ENCODE measurements at regions not wholly inside any gene's neighbourhood (a gene's known extent, or its start where the extent isn't known, plus 50 kb on each side); places are given as distances from the start of the nearest gene placed in this dataset.
"Not testable (repeated sequence)": the region's sequence is repeated elsewhere in the genome, so short reads cannot be mapped to it uniquely, and the experiment has no call there.

DNA sequence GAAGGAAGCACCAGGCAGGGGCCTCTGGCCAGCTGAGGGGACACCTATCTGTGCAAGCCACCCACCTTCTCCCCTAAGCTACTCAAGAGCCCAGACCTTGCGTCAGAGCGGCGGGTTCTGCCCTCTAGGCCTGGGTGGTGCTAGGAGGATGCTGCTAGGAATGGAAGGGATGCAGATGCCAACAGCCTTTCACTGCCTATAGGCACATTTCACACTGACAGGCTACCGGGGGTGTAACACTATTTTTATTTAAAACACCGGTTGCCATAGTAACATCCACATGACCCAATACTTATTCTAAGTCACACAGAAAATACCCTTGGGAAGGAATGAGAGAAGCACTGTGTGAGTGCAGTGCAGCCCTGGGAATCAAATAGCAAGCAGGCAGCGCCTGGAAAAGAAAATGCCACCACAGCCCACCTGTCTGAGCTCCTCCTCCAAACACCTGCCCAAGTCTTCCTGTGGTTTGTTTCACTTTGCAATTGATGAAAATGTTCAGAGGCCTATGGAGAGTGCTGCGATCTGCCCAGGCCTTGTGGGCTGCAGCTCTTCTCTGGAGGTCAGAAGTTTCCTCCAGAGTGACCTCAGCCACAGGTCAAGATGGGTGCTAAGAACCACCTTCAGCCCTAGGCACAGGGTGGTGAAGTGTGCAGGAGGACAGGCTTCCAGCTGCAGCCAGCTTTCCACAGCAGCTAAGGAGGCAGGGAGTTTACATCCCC is 113.5 kb upstream of the TOPAZ1 start:
- DNase-seq (ENCODE audit: low read depth), result no peak
- Histone ChIP-seq H3K9me3 (ENCODE audit: control insufficient read depth, low read length) (peaks cover 2% of the 10 kb centered on the region), H3K4me1 (ENCODE audit: control insufficient read depth, insufficient read depth, low read length) (no peaks in the 10 kb centered on the region)

DNA sequence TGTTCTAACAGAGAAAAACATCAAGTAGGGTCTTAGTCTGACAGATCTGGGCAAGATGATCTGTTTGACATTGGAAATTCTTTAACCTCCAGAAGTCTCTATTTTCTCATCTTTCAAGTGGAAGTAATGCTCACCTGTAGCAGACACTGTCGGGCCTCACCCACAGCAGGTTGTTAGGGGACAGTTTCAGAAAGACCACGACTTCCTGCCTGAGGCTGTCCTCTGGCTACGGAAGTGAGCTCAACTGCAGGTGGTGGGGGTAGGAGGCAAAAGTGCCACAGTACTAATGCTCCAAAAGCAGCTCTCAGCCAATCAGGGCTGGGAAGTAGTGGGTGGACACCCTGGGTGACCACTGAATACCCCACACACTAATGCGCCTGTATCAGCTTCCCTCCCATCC is 111.4 kb upstream of the TOPAZ1 start:
- H3K36me3 ChIP-seq (ENCODE audit: control insufficient read depth, insufficient read depth, low read length, severe bottlenecking), result no peaks in the 10 kb centered on the region
- no peak overlapping the region for H3K4me3 ChIP-seq (ENCODE audit: low read length)
- H3K27me3 ChIP-seq (replicated peaks; ENCODE audit: control insufficient read depth, insufficient read depth, low read length), result peaks cover 28% of the 10 kb centered on the region
- H3K9ac ChIP-seq (ENCODE audit: low read length), result no peak overlapping the region
- H3K9me3 ChIP-seq (ENCODE audit: control insufficient read depth, low read length), result no peaks in the 10 kb centered on the region
- no peaks in the 10 kb centered on the region for H3K4me1 ChIP-seq (ENCODE audit: control insufficient read depth, insufficient read depth, low read length)
- no peak for DNase-seq (ENCODE audit: low read depth)

More for the DNA sequence above, 113.5 kb upstream of the TOPAZ1 start:
- Histone ChIP-seq H3K27me3 (replicated peaks; ENCODE audit: control insufficient read depth, insufficient read depth, low read length) (peaks cover 9% of the 10 kb centered on the region), H3K36me3 (ENCODE audit: control insufficient read depth, insufficient read depth, low read length, severe bottlenecking) (no peaks in the 10 kb centered on the region), H3K4me3 (ENCODE audit: low read length) (no peak overlapping the region), H3K9ac (ENCODE audit: low read length) (no peak overlapping the region)

DNA sequence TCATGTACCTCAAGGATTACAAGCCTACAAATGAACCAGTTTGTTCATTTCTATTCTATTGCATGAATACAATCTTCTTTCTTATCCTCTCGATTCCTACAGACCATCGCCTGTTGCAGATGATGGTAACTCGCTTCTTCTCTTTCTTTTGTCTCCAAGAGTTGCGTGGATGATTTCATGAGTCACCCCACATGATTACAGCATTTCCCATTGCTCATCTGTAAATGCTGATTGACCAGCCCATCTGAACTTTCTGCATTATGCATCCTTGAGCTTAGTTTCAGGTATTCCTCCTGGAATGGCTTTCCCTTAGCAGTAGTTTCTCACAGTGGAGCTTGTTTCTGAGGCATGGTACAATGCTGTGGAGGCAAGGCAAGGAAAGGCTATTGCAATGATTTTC is 109.6 kb upstream of the TOPAZ1 start:
- no peak for DNase-seq (ENCODE audit: low read depth)
- H3K9me3 ChIP-seq (ENCODE audit: control insufficient read depth, low read length), result no peaks in the 10 kb centered on the region
- H3K27me3 ChIP-seq (replicated peaks; ENCODE audit: control insufficient read depth, insufficient read depth, low read length), result peaks cover 33% of the 10 kb centered on the region
- no peaks in the 10 kb centered on the region for H3K36me3 ChIP-seq (ENCODE audit: control insufficient read depth, insufficient read depth, low read length, severe bottlenecking)
- no peaks in the 10 kb centered on the region for H3K4me1 ChIP-seq (ENCODE audit: control insufficient read depth, insufficient read depth, low read length)
- no peak overlapping the region for H3K9ac ChIP-seq (ENCODE audit: low read length)
- H3K4me3 ChIP-seq (ENCODE audit: low read length), result no peak overlapping the region

DNA sequence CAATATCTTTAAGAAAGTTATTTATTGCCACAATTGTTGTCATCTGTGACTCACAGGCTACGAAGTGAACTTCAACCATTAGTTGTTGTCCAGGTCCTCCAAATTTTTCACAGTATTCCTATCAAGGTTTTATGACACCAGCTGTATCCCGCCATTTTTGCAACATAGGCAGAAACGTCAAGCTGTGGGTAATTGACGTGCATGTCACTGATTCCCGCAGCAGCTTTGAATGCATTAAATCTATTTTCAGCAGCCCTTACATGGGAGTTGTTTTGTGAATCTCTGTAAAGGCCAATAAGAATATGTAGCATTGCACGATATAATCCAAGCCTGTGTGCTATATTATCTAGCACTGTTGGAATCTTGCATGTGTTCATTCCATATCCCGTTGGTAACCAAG is 109.1 kb upstream of the TOPAZ1 start:
- no peak for DNase-seq (ENCODE audit: low read depth)
- H3K9ac ChIP-seq (ENCODE audit: low read length), result no peak overlapping the region
- no peaks in the 10 kb centered on the region for H3K9me3 ChIP-seq (ENCODE audit: control insufficient read depth, low read length)
- H3K36me3 ChIP-seq (ENCODE audit: control insufficient read depth, insufficient read depth, low read length, severe bottlenecking), result no peaks in the 10 kb centered on the region
- no peaks in the 10 kb centered on the region for H3K4me1 ChIP-seq (ENCODE audit: control insufficient read depth, insufficient read depth, low read length)
- H3K4me3 ChIP-seq (ENCODE audit: low read length), result no peak overlapping the region
- H3K27me3 ChIP-seq (replicated peaks; ENCODE audit: control insufficient read depth, insufficient read depth, low read length), result peaks cover 33% of the 10 kb centered on the region

DNA sequence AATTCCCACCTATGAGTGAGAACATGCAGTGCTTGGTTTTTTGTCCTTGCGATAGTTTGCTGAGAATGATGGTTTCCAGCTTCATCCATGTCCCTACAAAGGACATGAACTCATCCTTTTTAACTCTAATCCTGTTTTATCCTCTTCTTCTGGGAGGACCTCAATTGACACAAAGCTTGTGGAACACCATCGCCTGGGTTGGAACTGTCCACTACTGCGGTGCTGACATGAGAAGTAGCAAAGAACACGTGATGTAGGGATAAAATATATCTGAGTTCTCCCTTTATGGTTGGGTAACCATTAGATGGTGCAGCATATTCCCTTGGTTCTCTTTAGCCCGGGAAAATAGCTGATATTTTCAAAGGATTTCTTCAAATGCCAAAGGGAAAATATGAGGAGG is 105.3 kb upstream of the TOPAZ1 start:
- Histone ChIP-seq H3K9me3 (ENCODE audit: control insufficient read depth, low read length) (peaks cover 4% of the 10 kb centered on the region), H3K9ac (ENCODE audit: low read length) (no peak overlapping the region), H3K36me3 (ENCODE audit: control insufficient read depth, insufficient read depth, low read length, severe bottlenecking) (no peaks in the 10 kb centered on the region), H3K4me3 (ENCODE audit: low read length) (no peak overlapping the region), H3K27me3 (replicated peaks; ENCODE audit: control insufficient read depth, insufficient read depth, low read length) (peaks cover 27% of the 10 kb centered on the region), H3K4me1 (ENCODE audit: control insufficient read depth, insufficient read depth, low read length) (no peaks in the 10 kb centered on the region)
- DNase-seq (ENCODE audit: low read depth), result peak; percentile 19

DNA sequence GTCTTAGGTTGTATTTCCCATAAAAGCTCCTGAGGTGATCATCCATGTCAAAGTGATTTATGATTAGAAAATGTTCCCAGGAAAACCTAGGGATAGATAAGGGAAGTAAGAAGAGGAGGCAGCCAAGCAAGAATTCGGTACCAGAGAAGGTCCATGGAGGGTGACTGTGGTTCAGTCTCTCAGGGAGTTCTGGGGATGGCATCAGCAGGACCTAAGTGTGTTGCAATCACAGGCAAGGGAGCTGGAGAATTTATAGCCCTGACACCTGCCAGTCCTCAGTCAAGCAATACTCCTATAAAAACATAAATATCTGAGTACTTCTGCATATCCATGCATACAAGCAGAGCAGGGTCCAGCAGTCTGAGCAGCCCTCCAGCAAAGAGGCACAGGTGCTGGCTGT is 95.6 kb upstream of the TOPAZ1 start:
- H3K9me3 ChIP-seq (ENCODE audit: control insufficient read depth, low read length), result no peaks in the 10 kb centered on the region
- peaks cover 17% of the 10 kb centered on the region for H3K27me3 ChIP-seq (replicated peaks; ENCODE audit: control insufficient read depth, insufficient read depth, low read length)
- H3K4me1 ChIP-seq (ENCODE audit: control insufficient read depth, insufficient read depth, low read length), result no peaks in the 10 kb centered on the region
- no peaks in the 10 kb centered on the region for H3K36me3 ChIP-seq (ENCODE audit: control insufficient read depth, insufficient read depth, low read length, severe bottlenecking)
- H3K9ac ChIP-seq (ENCODE audit: low read length), result no peak overlapping the region
- DNase-seq (ENCODE audit: low read depth), result no peak
- no peak overlapping the region for H3K4me3 ChIP-seq (ENCODE audit: low read length)

DNA sequence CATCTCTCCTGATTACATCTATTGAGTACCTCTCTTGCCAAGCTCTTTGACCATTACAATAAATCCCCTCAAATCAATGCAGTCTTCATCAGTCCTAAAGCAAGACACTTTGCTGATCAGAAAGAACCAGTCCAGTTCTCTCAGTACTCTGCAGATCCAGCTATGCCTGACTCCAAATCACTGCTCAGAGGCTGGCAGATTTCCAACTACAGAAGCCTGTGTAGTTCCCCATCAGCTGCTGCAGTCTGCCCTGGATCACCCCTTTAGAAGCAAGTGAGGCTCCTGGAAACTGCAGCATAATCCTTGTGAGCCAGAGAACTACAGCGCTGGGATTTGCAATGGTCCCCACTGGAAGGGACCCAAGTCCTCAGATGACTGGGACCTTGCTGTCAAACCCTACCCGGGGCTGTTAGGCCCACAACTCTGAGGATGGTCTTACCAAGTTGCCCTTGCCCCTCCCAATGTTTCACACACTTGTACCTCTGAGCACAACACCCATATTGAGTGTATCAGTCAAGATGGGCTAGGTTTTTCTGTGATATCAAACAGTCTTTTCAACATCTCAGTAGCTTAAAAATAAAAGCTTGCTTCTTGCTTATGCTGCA is 81.9 kb upstream of the TOPAZ1 start:
- H3K9ac ChIP-seq (ENCODE audit: low read length), result no peak overlapping the region
- H3K27me3 ChIP-seq (replicated peaks; ENCODE audit: control insufficient read depth, insufficient read depth, low read length), result peaks cover 49% of the 10 kb centered on the region
- no peak for DNase-seq (ENCODE audit: low read depth)
- no peaks in the 10 kb centered on the region for H3K9me3 ChIP-seq (ENCODE audit: control insufficient read depth, low read length)
- H3K36me3 ChIP-seq (ENCODE audit: control insufficient read depth, insufficient read depth, low read length, severe bottlenecking), result no peaks in the 10 kb centered on the region
- H3K4me3 ChIP-seq (ENCODE audit: low read length), result no peak overlapping the region
- H3K4me1 ChIP-seq (ENCODE audit: control insufficient read depth, insufficient read depth, low read length), result no peaks in the 10 kb centered on the region

DNA sequence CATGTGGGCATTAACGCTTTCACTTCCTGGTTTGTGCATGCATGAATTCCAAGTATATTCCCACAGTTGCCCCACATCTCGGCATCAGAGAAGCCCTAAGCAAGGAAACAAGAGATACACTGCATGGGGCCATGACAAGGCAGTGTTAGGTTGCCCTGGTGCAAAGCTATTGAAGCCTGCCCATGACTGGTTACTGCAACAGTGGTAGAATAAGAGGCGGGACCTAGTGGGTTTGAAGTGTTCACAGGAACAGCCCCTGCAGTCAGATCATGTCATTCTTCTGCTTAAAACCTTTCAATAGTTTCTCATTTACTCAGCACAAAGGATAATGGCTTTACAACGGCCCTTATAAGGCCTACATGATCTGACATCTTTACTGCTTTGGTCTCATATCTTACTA is 80.9 kb upstream of the TOPAZ1 start:
- H3K9me3 ChIP-seq (ENCODE audit: control insufficient read depth, low read length), result no peaks in the 10 kb centered on the region
- DNase-seq (ENCODE audit: low read depth), result no peak
- no peak overlapping the region for H3K4me3 ChIP-seq (ENCODE audit: low read length)
- H3K27me3 ChIP-seq (replicated peaks; ENCODE audit: control insufficient read depth, insufficient read depth, low read length), result peaks cover 49% of the 10 kb centered on the region
- no peak overlapping the region for H3K9ac ChIP-seq (ENCODE audit: low read length)
- no peaks in the 10 kb centered on the region for H3K36me3 ChIP-seq (ENCODE audit: control insufficient read depth, insufficient read depth, low read length, severe bottlenecking)
- no peaks in the 10 kb centered on the region for H3K4me1 ChIP-seq (ENCODE audit: control insufficient read depth, insufficient read depth, low read length)

DNA sequence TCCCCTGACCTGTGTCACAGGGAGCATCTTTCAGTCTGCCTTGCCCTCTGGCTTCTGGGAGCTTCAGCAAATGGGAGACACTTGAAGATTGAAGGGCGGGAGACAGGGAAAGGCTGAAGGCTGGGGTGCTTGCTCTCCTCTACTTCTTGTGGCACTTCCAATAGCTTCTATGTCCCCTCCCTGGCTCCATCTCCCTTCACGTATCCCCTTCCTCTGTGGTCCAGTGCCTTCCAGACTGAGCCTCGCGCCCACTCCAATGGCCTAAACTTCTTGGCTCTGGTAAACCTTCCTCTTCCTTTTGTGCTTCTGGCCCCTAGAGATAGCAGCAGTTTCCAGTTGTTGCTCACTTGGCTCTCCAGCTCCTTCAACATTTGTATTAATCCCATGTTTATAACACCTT is 69.8 kb upstream of the TOPAZ1 start:
- H3K9ac ChIP-seq (ENCODE audit: low read length), result no peak overlapping the region

DNA sequence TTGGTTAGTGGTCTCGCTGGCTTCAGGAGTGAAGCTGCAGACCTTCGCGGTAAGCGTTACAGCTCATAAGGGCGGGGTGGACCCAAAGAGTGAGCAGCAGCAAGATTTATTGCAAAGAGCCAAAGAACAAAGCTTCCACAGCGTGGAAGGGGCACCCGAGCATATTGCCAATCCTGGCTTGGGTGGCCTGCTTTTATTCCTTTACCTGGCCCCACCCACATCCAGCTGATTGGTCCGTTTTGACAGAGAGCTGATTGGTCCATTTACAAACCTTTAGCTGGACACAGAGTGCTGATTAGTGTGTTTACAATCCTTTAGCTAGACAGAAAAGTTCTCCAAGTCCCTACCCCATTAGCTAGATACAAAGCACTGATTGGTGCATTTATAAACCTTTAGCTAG is 69.0 kb upstream of the TOPAZ1 start:
- not testable (repeated sequence) for H3K9ac ChIP-seq (ENCODE audit: low read length); H3K9me3 ChIP-seq (ENCODE audit: control insufficient read depth, low read length); H3K4me3 ChIP-seq (ENCODE audit: low read length); H3K36me3 ChIP-seq (ENCODE audit: control insufficient read depth, insufficient read depth, low read length, severe bottlenecking); H3K4me1 ChIP-seq (ENCODE audit: control insufficient read depth, insufficient read depth, low read length); DNase-seq (ENCODE audit: low read depth)
- H3K27me3 ChIP-seq (replicated peaks; ENCODE audit: control insufficient read depth, insufficient read depth, low read length), result peaks cover 20% of the 10 kb centered on the region

More for the DNA sequence above, 69.8 kb upstream of the TOPAZ1 start:
- Histone ChIP-seq H3K36me3 (ENCODE audit: control insufficient read depth, insufficient read depth, low read length, severe bottlenecking) (no peaks in the 10 kb centered on the region), H3K27me3 (replicated peaks; ENCODE audit: control insufficient read depth, insufficient read depth, low read length) (peaks cover 23% of the 10 kb centered on the region), H3K4me1 (ENCODE audit: control insufficient read depth, insufficient read depth, low read length) (no peaks in the 10 kb centered on the region), H3K9me3 (ENCODE audit: control insufficient read depth, low read length) (peaks cover 5% of the 10 kb centered on the region), H3K4me3 (ENCODE audit: low read length) (no peak overlapping the region)
- no peak for DNase-seq (ENCODE audit: low read depth)

DNA sequence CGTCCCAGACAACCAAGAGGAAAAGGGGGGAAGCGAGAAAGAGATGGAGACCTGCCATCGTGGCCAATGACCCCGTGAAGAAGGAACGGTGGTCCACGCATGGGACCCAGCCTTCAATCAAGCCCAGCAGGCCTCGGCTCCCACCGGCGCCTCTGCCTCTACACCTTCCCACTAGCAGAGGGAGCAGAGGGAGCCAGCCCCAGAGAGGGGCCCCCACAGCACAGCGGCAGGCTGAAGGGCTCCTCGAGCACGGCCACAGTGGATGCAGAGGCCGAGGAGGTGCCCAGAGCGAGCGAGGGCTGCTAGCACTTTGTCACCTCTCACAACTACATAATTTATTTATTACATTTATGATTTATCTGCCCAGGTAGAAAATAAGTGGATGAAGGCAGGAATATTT is 68.4 kb upstream of the TOPAZ1 start:
- Histone ChIP-seq H3K27me3 (replicated peaks; ENCODE audit: control insufficient read depth, insufficient read depth, low read length) (peaks cover 20% of the 10 kb centered on the region), H3K9ac (ENCODE audit: low read length) (no peak overlapping the region), H3K9me3 (ENCODE audit: control insufficient read depth, low read length) (peaks cover 5% of the 10 kb centered on the region), H3K36me3 (ENCODE audit: control insufficient read depth, insufficient read depth, low read length, severe bottlenecking) (no peaks in the 10 kb centered on the region), H3K4me1 (ENCODE audit: control insufficient read depth, insufficient read depth, low read length) (no peaks in the 10 kb centered on the region), H3K4me3 (ENCODE audit: low read length) (no peak overlapping the region)
- DNase-seq (ENCODE audit: low read depth), result no peak

DNA sequence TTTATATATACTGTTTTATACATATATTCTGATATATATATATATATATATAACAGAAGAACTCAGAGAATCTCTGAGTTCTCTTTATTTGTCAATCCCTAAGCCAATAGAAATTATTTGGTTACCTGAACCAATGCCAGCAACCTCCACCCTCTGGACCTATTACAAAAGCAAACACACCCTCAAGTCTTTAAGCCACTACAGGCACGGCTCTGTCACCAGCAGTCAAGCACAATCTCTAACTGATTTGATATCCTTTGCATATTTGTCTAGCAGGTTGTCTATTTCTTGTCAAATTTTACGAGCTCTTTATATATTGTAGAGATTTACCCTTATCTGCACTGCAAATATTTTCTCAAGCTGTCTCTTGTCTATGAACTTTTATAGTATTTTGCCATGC is 66.6 kb upstream of the TOPAZ1 start:
- DNase-seq (ENCODE audit: low read depth), result no peak
- Histone ChIP-seq H3K4me3 (ENCODE audit: low read length) (no peak overlapping the region), H3K4me1 (ENCODE audit: control insufficient read depth, insufficient read depth, low read length) (no peaks in the 10 kb centered on the region), H3K36me3 (ENCODE audit: control insufficient read depth, insufficient read depth, low read length, severe bottlenecking) (no peaks in the 10 kb centered on the region), H3K9me3 (ENCODE audit: control insufficient read depth, low read length) (peaks cover 5% of the 10 kb centered on the region), H3K27me3 (replicated peaks; ENCODE audit: control insufficient read depth, insufficient read depth, low read length) (peaks cover 12% of the 10 kb centered on the region), H3K9ac (ENCODE audit: low read length) (no peak overlapping the region)
